ENCODE measurements at regions not wholly inside any gene's neighbourhood (a gene's known extent, or its start where the extent isn't known, plus 50 kb on each side); places are given as distances from the start of the nearest gene placed in this dataset.

DNA sequence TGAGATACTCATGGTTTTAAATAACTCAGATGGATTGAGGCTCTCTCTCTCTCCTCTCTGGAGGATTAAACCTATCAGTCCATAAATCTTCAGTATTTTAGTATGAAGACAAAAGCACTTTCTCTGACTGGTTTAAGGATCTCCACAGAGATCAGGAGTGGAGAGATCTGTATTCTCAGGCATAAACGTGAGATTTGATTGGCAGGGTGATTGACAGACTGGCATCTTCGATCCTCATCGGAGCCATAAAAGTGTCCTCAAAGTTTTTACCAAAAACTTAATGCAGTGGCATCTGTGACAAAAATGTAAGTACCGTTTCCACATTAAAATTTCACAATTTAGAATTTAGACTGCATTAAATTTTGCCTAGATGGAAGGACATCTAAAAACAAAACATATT is 870.1 kb downstream of the KCNJ2 start:
- Histone ChIP-seq H3K4me3 (no peak overlapping the region), H2AFZ (no peak overlapping the region), H3K36me3 (replicated peaks; ENCODE audit: insufficient read depth, low read depth) (no peaks in the 10 kb centered on the region), H3K4me2 (no peak overlapping the region), H3K9me3 (ENCODE audit: low read depth) (no peaks in the 10 kb centered on the region), H4K20me1 (ENCODE audit: insufficient read depth, poor library complexity, severe bottlenecking) (no peaks in the 10 kb centered on the region), H3K4me1 (ENCODE audit: insufficient read depth) (no peaks in the 10 kb centered on the region), H3K9me2 (replicated peaks; ENCODE audit: insufficient read depth) (no peaks in the 10 kb centered on the region), H3K27ac (no peak overlapping the region), H3K79me2 (no peaks in the 10 kb centered on the region), H3K27me3 (no peaks in the 10 kb centered on the region)
- WGBS (ENCODE audit: low lambda C conversion rate, missing lambda C conversion rate) = 84% methylated on average over 4 of the region's 4 CpGs
- DNase-seq (ENCODE audit: low spot score) = no peak
- TF ChIP-seq, protein P1, sequence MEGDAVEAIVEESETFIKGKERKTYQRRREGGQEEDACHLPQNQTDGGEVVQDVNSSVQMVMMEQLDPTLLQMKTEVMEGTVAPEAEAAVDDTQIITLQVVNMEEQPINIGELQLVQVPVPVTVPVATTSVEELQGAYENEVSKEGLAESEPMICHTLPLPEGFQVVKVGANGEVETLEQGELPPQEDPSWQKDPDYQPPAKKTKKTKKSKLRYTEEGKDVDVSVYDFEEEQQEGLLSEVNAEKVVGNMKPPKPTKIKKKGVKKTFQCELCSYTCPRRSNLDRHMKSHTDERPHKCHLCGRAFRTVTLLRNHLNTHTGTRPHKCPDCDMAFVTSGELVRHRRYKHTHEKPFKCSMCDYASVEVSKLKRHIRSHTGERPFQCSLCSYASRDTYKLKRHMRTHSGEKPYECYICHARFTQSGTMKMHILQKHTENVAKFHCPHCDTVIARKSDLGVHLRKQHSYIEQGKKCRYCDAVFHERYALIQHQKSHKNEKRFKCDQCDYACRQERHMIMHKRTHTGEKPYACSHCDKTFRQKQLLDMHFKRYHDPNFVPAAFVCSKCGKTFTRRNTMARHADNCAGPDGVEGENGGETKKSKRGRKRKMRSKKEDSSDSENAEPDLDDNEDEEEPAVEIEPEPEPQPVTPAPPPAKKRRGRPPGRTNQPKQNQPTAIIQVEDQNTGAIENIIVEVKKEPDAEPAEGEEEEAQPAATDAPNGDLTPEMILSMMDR (IDR thresholded peaks at IDR 0.05; ENCODE audit: poor library complexity) = no peak
- TF ChIP-seq EZH2phosphoT487 (IDR thresholded peaks at IDR 0.05; ENCODE audit: low read depth, severe bottlenecking, unreplicated experiment) = no peak
- no peak for TF ChIP-seq EZH2 (IDR thresholded peaks at IDR 0.05; ENCODE audit: borderline replicate concordance)

DNA sequence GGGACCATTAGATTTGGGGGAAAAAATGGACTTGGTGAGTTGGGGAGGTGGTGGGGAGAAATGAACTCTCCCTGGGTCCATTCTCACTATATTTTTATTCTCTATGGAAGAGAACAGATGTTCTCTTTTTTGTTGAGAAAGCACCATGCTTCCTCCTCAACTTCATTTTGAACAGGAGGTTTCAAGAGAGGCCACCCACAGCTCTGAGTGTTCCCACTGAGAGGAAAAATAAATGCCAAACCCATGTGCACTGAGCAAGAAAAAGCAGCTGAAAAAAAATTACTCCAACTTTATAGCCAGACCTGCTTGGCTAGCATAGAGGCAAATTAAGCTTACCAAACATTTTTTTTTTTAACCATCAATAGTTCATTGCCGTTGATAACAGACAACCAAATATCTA is 883.6 kb downstream of the KCNJ2 start:
- Histone ChIP-seq H3K36me3 (replicated peaks; ENCODE audit: insufficient read depth, low read depth) (no peaks in the 10 kb centered on the region), H3K27me3 (no peaks in the 10 kb centered on the region), H3K79me2 (no peaks in the 10 kb centered on the region), H2AFZ (no peak overlapping the region), H4K20me1 (ENCODE audit: insufficient read depth, poor library complexity, severe bottlenecking) (no peaks in the 10 kb centered on the region), H3K9me2 (replicated peaks; ENCODE audit: insufficient read depth) (no peaks in the 10 kb centered on the region), H3K4me3 (no peak overlapping the region), H3K27ac (no peak overlapping the region), H3K4me1 (ENCODE audit: insufficient read depth) (no peaks in the 10 kb centered on the region), H3K4me2 (no peak overlapping the region), H3K9me3 (ENCODE audit: low read depth) (no peaks in the 10 kb centered on the region)
- 93% methylated on average over 1 of the region's 1 CpG for WGBS (ENCODE audit: low lambda C conversion rate, missing lambda C conversion rate)
- no peak for DNase-seq (ENCODE audit: low spot score)
- TF ChIP-seq EZH2 (IDR thresholded peaks at IDR 0.05; ENCODE audit: borderline replicate concordance) = no peak

DNA sequence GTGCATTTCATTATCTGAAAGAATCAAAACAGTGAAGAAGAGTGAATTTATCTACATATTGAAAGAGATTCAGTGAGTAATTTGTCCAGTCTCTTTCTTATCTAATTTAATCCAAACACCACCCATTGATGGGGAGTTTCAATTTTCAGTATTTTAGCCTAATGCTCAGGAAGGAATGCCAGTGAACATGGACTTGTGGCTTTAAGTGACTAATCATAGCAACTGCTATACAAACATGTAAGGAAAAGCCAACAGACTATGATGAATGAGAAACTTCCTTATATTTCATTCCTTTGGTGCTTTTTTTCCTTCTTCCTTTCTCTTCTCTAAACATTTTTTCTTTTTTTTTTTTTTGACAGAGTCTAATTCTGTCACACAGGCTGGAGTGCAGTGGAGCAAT is 885.8 kb downstream of the KCNJ2 start:
- TF ChIP-seq EZH2 (IDR thresholded peaks at IDR 0.05; ENCODE audit: borderline replicate concordance) (no peak), EZH2phosphoT487 (IDR thresholded peaks at IDR 0.05; ENCODE audit: low read depth, severe bottlenecking, unreplicated experiment) (no peak)
- TF ChIP-seq, protein P1 (IDR thresholded peaks at IDR 0.05; ENCODE audit: poor library complexity) = no peak
- H3K27me3 ChIP-seq = no peaks in the 10 kb centered on the region
- no peak overlapping the region for H3K4me2 ChIP-seq
- H3K79me2 ChIP-seq = no peaks in the 10 kb centered on the region
- no peak overlapping the region for H3K4me3 ChIP-seq
- no peak overlapping the region for H2AFZ ChIP-seq
- no peaks in the 10 kb centered on the region for H3K9me3 ChIP-seq (ENCODE audit: low read depth)
- no peak overlapping the region for H3K27ac ChIP-seq
- H3K9me2 ChIP-seq (replicated peaks; ENCODE audit: insufficient read depth) = no peaks in the 10 kb centered on the region
- H3K4me1 ChIP-seq (ENCODE audit: insufficient read depth) = no peaks in the 10 kb centered on the region
- no peaks in the 10 kb centered on the region for H3K36me3 ChIP-seq (replicated peaks; ENCODE audit: insufficient read depth, low read depth)
- H4K20me1 ChIP-seq (ENCODE audit: insufficient read depth, poor library complexity, severe bottlenecking) = no peaks in the 10 kb centered on the region
- DNase-seq (ENCODE audit: low spot score) = no peak

DNA sequence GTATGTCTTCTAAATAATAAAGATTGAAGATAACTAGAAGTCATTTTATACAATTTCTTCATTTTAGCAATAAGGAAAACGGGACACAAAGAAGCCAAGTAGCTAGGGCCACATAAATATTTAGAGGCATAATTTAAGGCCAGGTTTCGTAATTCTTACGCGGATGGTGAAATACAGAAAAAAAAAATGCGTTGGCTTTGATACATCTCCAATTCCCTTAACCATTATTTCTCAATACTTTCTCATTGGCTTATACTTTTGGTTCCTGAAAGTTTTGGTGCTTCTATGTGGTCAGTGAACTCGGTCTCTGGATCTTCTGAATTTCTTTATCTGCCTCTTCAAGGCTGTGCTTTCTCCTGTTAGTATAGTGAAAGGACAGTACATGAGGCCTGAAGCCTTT is 888.1 kb downstream of the KCNJ2 start:
- no peak overlapping the region for H3K4me3 ChIP-seq
- TF ChIP-seq, protein P1 (IDR thresholded peaks at IDR 0.05; ENCODE audit: poor library complexity) = no peak
- TF ChIP-seq EZH2phosphoT487 (IDR thresholded peaks at IDR 0.05; ENCODE audit: low read depth, severe bottlenecking, unreplicated experiment) = no peak
- TF ChIP-seq EZH2 (IDR thresholded peaks at IDR 0.05; ENCODE audit: borderline replicate concordance) = no peak
- no peaks in the 10 kb centered on the region for H3K9me3 ChIP-seq (ENCODE audit: low read depth)
- H3K27ac ChIP-seq = no peak overlapping the region
- no peaks in the 10 kb centered on the region for H4K20me1 ChIP-seq (ENCODE audit: insufficient read depth, poor library complexity, severe bottlenecking)
- no peaks in the 10 kb centered on the region for H3K27me3 ChIP-seq
- no peak overlapping the region for H2AFZ ChIP-seq
- DNase-seq (ENCODE audit: low spot score) = no peak
- H3K79me2 ChIP-seq = no peaks in the 10 kb centered on the region
- no peak overlapping the region for H3K4me2 ChIP-seq
- H3K9me2 ChIP-seq (replicated peaks; ENCODE audit: insufficient read depth) = no peaks in the 10 kb centered on the region
- no peaks in the 10 kb centered on the region for H3K4me1 ChIP-seq (ENCODE audit: insufficient read depth)
- 94% methylated on average over 6 of the region's 6 CpGs for WGBS (ENCODE audit: low lambda C conversion rate, missing lambda C conversion rate)
- H3K36me3 ChIP-seq (replicated peaks; ENCODE audit: insufficient read depth, low read depth) = no peaks in the 10 kb centered on the region

Measured in hepatocyte (in vitro differentiated cells).